SK-N-MC (cell line): ENCODE measurements at regions not wholly inside any gene's neighbourhood (a gene's known extent, or its start where the extent isn't known, plus 50 kb on each side); places are given as distances from the start of the nearest gene placed in this dataset.

Experiments
- EZH2 ChIP-seq: fragments of 200-600 bp; sonication (generic); IDR thresholded peaks from one replicate; pipeline ENCODE4 v1.6.1; 2017; ENCODE audit warnings: antibody characterized with exemption
- FOXP2 ChIP-seq: optimal IDR thresholded peaks from 2 replicates; pipeline ENCODE3; 2011; ENCODE audit warnings: mild to moderate bottlenecking, moderate library complexity; ENCODE audit not compliant: insufficient read depth; ENCODE audit errors: extremely low read length, control extremely low read depth
- POLR2AphosphoS5 ChIP-seq: IDR thresholded peaks from 2 replicates; pipeline ENCODE4 v1.6.1; 2012; ENCODE audit warnings: mild to moderate bottlenecking, low read depth, low read length, borderline replicate concordance

- TF ChIP-seq POLR2AphosphoS5 (no peak), EZH2 (no peak), FOXP2 (no peak)
Observed at GRCh38 chr2:120498576-120499394, 152.8 kb downstream of the INHBB start.
